NCI-H524 treated with DMSO at 0.1 percent for 48 hours (cell line): ENCODE measurements at regions not wholly inside any gene's neighbourhood (a gene's known extent, or its start where the extent isn't known, plus 50 kb on each side); places are given as distances from the start of the nearest gene placed in this dataset.

Source experiments
- DNase-seq: peaks from one replicate; lab custom pipeline; 2025; lab: John Stamatoyannopoulos, UW

- DNase-seq = no peak
These were observed 145.4 kb upstream of the C1orf174 start for GRCh38 chr1:4045397-4046010.

GRCh38 chr1:4046836-4047461, 146.9 kb upstream of the C1orf174 start:
- no peak for DNase-seq

- no peak for DNase-seq
These were observed 147.6 kb upstream of the C1orf174 start for GRCh38 chr1:4047666-4048065.

- peak; percentile 3 for DNase-seq
These were observed 148.0 kb upstream of the C1orf174 start for GRCh38 chr1:4048076-4048475.

- DNase-seq = no peak
These were observed 148.8 kb upstream of the C1orf174 start for GRCh38 chr1:4048921-4049320.

- DNase-seq = no peak
These were observed 150.9 kb upstream of the C1orf174 start for GRCh38 chr1:4050998-4051397.

- no peak for DNase-seq
These were observed 152.6 kb upstream of the C1orf174 start for GRCh38 chr1:4052657-4053056.

GRCh38 chr1:4053160-4053748, 153.2 kb upstream of the C1orf174 start:
- DNase-seq = no peak

GRCh38 chr1:4053774-4054173, 153.7 kb upstream of the C1orf174 start:
- DNase-seq = no peak

- no peak for DNase-seq
These were observed 155.4 kb upstream of the C1orf174 start for GRCh38 chr1:4055294-4055967.

- DNase-seq = no peak
These were observed 156.3 kb upstream of the C1orf174 start for GRCh38 chr1:4056422-4056821.

GRCh38 chr1:4056989-4057388, 156.9 kb upstream of the C1orf174 start:
- no peak for DNase-seq

GRCh38 chr1:4057603-4058002, 157.5 kb upstream of the C1orf174 start:
- DNase-seq = no peak

GRCh38 chr1:4058122-4058521, 158.1 kb upstream of the C1orf174 start:
- DNase-seq = no peak

- DNase-seq = no peak
These were observed 158.6 kb upstream of the C1orf174 start for GRCh38 chr1:4058706-4059105.

- no peak for DNase-seq
These were observed 159.2 kb upstream of the C1orf174 start for GRCh38 chr1:4059270-4059669.

GRCh38 chr1:4060850-4061249, 160.8 kb upstream of the C1orf174 start:
- DNase-seq = no peak

GRCh38 chr1:4061521-4062031, 161.5 kb upstream of the C1orf174 start:
- no peak for DNase-seq

- DNase-seq = no peak
These were observed 162.0 kb upstream of the C1orf174 start for GRCh38 chr1:4062041-4062440.

- DNase-seq = no peak
These were observed 162.5 kb upstream of the C1orf174 start for GRCh38 chr1:4062560-4062959.

GRCh38 chr1:4062992-4063391, 162.9 kb upstream of the C1orf174 start:
- DNase-seq = no peak

- DNase-seq = no peak
These were observed 163.4 kb upstream of the C1orf174 start for GRCh38 chr1:4063516-4063915.
